DMS153 treated with DMSO at 0.1 percent for 48 hours (cell line): ENCODE measurements at regions not wholly inside any gene's neighbourhood (a gene's known extent, or its start where the extent isn't known, plus 50 kb on each side); places are given as distances from the start of the nearest gene placed in this dataset.
"Not testable (repeated sequence)": the region's sequence is repeated elsewhere in the genome, so short reads cannot be mapped to it uniquely, and the experiment has no call there.

Experiments used
- DNase-seq: peaks from one replicate; lab custom pipeline; 2025; ENCODE audit not compliant: unreplicated experiment; lab: John Stamatoyannopoulos, UW

DNA sequence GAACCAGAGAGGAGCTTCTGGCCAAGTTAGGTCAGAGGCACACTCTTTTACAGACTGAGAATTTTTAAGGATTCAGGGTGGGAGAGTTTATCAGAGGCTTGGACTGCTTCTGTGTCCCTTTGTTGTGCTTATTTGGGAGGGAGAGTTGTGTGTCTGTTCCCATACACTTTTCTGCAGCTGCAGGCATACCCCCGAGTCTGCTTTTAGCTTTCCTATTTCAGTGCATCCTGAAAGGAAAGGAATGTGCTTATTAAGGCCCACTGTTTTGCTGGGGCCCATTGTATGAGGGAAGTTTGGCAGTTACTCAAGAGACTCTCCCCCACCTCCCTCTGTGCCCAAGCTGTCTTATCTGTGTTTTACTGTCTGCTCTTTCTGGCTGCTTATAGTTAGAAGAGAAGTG is 257.4 kb upstream of the AADAT start:
- not testable (repeated sequence) for DNase-seq

GRCh38 chr4:170339522-170339921 is 249.8 kb upstream of the AADAT start:
- no peak for DNase-seq

- no peak for DNase-seq
Measured at GRCh38 chr4:170336238-170336775, 246.6 kb upstream of the AADAT start.

- no peak for DNase-seq
Measured at GRCh38 chr4:170325599-170325998, 235.8 kb upstream of the AADAT start.

DNA sequence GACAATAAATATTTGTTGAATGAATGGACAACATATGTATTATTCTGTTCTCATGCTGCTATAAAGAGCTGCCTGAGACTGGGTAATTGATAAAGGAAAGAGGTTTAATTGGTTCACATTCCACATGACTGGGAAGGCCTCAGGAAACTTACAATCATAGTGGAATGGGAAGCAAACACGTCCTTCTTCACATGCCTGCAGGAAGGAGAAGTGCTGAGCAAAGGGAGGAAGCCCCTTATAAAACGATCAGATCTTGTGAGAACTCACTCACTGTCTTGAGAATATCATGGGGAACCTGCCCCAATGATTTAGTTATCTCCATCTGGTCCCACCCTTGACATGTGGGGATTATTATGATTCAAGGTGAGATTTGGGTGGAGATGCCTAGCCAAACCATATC is 233.9 kb upstream of the AADAT start:
- DNase-seq = no peak

- DNase-seq = no peak
Measured at GRCh38 chr4:170307182-170307581, 217.4 kb upstream of the AADAT start.

- no peak for DNase-seq
Measured at GRCh38 chr4:170306208-170306607, 216.5 kb upstream of the AADAT start.

DNA sequence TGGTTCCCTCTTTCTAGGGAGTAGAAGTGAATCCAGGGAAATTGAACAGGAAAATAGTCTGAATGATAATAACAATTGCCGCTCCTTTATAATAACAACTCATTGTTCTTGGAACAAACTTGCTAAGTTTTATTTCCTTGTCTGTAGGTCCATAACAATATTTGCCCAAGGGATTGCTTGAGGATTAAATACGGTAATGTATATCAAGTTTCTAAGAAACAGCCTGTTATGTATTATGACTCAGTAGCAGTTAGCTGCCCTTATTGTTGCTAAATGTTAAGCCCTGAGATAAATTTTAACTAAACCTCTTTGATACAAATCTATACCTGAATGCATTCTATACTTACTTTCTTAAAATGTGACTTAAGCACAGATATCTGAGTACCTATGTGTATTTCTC is 215.9 kb upstream of the AADAT start:
- no peak for DNase-seq

DNA sequence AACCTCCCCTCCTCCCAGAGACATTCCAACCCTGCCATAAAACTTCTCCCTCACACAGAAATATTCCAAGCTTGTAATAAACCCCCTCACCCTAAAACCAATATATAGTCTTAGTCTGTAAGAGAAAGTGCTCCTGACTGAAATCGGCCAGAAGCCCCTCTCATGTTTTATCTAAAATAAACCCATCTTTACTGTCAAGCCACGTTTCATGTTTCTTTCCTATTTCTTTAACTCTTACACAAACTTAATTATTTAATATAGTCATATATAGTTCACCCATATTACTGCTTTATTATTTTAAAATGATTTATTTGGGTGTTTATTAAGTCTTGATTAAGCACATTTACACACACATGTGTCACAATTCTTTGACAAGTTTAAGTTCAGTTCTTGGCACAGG is 191.3 kb upstream of the AADAT start:
- DNase-seq = no peak

DNA sequence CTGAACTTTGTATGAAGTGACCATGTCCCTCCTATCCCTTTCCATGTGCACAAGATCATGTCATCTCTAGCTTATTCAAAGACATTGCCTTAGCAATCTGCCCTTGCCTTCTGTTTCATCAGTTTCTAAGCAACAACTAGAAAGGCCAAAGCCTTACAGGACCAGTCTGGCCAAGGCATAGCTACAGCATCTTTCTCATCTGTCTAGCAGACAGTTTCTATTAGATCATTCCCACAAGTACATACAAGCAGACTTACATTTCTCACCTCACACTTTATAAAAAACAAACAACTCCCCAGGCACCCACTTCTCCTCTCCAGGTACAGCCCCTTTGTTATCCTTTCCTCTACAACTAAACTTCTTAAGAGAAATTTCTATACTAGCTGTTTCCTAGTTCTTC is 188.7 kb upstream of the AADAT start:
- no peak for DNase-seq

DNA sequence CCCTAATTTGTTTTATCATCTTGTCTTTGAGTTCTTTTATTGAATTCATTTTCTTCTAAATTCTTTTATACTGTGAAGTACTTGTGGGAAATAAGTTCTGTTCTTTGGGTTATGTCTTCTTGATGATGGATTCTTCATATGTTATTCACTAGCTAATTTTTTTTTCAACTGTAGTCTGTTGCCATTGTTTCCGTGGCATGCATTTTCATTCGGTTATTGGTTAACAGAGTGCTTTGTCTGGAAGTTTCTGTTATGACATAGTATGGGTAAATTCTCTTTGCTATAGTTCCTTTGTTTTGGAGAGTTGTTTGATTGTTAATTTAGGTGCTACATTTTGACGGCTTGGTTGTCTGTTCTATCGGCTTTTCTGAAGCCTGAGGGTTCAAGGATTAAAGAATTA is 184.9 kb upstream of the AADAT start:
- no peak for DNase-seq

GRCh38 chr4:170272959-170273358 is 183.2 kb upstream of the AADAT start:
- DNase-seq = no peak

- no peak for DNase-seq
Measured at GRCh38 chr4:170271723-170272122, 182.0 kb upstream of the AADAT start.

GRCh38 chr4:170270628-170271027 is 180.9 kb upstream of the AADAT start:
- no peak for DNase-seq

- no peak for DNase-seq
Measured at GRCh38 chr4:170269950-170270349, 180.2 kb upstream of the AADAT start.

DNA sequence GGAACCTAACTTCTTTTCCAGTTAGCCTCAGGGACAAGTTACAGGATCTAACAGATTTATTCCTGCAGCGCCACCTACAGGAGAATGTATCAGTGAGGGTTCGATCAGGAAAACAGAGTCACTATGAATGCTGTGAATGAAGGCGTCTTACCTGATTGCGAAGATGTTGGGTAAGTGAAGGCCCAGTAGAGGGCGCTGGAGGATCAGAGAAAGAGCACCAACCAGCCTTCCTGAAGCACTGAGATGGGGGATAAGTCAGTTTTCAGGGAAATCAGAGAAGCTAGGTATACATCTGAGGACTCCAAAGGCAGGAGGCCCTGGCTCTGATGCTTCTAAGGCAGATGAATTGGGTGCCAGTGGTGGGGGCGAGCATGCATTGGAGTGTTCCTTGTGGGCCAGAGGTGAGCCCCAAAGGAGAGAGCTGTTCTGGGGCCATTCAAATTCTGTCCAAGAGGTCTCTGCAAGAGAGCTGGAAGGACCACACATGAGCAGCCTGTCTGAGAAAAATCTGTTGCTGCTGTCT is 169.9 kb upstream of the AADAT start:
- DNase-seq = peak; percentile 94

GRCh38 chr4:170256807-170257206 is 167.1 kb upstream of the AADAT start:
- DNase-seq = no peak

- DNase-seq = no peak
Measured at GRCh38 chr4:170248576-170248975, 158.8 kb upstream of the AADAT start.

DNA sequence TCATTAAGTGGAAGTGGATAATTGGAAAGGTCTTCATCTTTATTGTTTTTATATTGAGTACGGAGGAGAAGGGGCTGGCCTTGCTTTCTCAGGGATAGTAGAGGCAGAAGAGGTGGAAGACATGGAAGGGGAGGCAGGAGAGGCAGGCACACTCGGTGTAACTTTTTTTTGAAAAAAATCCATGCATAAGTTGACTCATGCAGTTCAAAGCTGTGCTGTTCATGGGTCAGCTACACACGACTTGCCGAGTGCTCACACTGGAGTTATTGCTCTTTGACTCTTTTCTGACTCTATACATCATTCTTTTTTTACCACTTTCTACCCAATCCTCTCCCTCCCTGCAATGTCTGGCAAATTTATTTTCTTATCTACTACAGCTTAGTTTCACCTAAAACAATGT is 158.3 kb upstream of the AADAT start:
- no peak for DNase-seq

DNA sequence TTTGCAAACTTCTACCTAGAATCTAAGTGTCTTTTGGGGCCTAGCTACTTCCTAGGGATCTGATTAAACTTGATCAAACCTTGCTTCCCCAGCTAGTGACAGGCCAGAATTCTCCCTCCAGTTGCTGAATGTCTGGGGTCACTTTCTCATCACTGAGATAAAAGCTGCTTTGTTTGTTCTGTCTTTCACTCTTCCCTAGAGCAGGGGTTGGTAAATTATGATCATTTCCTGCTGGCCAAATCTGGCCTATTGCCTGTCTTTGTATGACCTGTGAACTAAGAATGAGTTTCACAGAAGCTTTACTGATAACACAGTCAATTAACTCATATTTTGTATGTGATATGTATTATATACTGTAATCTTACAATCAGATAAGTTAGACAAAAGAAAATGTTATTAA is 157.8 kb upstream of the AADAT start:
- no peak for DNase-seq

GRCh38 chr4:170243662-170244288 is 154.0 kb upstream of the AADAT start:
- no peak for DNase-seq

- DNase-seq = no peak
Measured at GRCh38 chr4:170242471-170242870, 152.7 kb upstream of the AADAT start.

DNA sequence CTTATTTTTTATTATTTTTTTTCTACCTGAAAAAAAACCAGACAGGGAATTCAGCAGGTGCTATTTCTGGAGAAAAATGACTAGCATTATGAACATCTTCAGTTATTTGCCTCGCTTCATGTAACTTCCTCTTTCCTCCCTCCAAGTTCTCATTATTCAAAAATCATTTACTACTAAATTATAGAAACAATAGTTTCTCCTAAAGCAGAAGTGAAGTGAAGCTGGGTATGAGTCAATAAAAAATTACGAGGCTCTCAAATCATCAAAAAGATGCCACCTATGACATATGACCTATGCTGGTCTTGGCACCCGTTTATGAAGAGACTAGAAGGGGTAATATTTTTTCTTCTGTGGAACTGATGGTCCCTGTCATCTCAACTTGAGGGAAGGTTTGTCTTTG is 145.0 kb upstream of the AADAT start:
- DNase-seq = no peak
